GM23248 (cell line): ENCODE measurements at regions not wholly inside any gene's neighbourhood (a gene's known extent, or its start where the extent isn't known, plus 50 kb on each side); places are given as distances from the start of the nearest gene placed in this dataset.

Source experiments
- EZH2 ChIP-seq: fragments of 200-600 bp; sonication (generic); IDR thresholded peaks from 2 replicates; pipeline ENCODE4 v1.6.1; 2018; ENCODE audit warnings: antibody characterized with exemption, mild to moderate bottlenecking; ENCODE audit not compliant: insufficient read depth, poor library complexity, severe bottlenecking
- EZH2phosphoT487 ChIP-seq: fragments of 200-600 bp; sonication (generic); IDR thresholded peaks from 2 replicates; pipeline ENCODE4 v1.6.1; 2018; ENCODE audit warnings: antibody characterized with exemption, moderate library complexity, mild to moderate bottlenecking, low read depth; ENCODE audit not compliant: insufficient read depth

- TF ChIP-seq EZH2 (no peak), EZH2phosphoT487 (no peak)
These were observed 354.8 kb downstream of the DMRT2 start for GRCh38 chr9:1404940-1405339.
